Upper lobe of right lung (tissue), 1 donor: ENCODE measurements at regions not wholly inside any gene's neighbourhood (a gene's known extent, or its start where the extent isn't known, plus 50 kb on each side); places are given as distances from the start of the nearest gene placed in this dataset.

Source experiments
- ATAC-seq: fragments of 200-7000 bp; cut with Tn5 transposase; one replicate; pipeline ENCODE4 v1.9.1; 2020; ENCODE audit warnings: mild to moderate bottlenecking, moderate library complexity
- DNase-seq: peaks from one replicate; pipeline ENCODE4 v3.0.0-alpha.2; 2020
- H3K27ac ChIP-seq: fragments of 200-600 bp; one replicate; pipeline ENCODE4 v1.8.0; 2022
- H3K27me3 ChIP-seq: fragments of 200-600 bp; one replicate; pipeline ENCODE4 v1.8.0; 2022; ENCODE audit warnings: mild to moderate bottlenecking
- H3K36me3 ChIP-seq: fragments of 200-600 bp; one replicate; pipeline ENCODE4 v1.8.0; 2022
- H3K4me1 ChIP-seq: fragments of 200-600 bp; one replicate; pipeline ENCODE4 v1.8.0; 2022
- H3K4me3 ChIP-seq: fragments of 200-600 bp; one replicate; pipeline ENCODE4 v1.8.0; 2022; ENCODE audit warnings: mild to moderate bottlenecking
- H3K9me3 ChIP-seq: fragments of 200-600 bp; one replicate; pipeline ENCODE4 v1.8.0; 2022
- intact Hi-C: fragments of 100-400 bp; cut with DNase I; formaldehyde crosslinking; loops from one replicate; pipeline ENCODE4 v1.11.0; 2022
- TF ChIP-seq, protein P1 (sequence below): fragments of 200-600 bp; IDR thresholded peaks from one replicate; pipeline ENCODE4 v1.8.0; 2022; ENCODE audit warnings: antibody characterized with exemption
- donor health status: DM: no; HTN: yes; CAD: no; lungs with severe emphysema.

DNA sequence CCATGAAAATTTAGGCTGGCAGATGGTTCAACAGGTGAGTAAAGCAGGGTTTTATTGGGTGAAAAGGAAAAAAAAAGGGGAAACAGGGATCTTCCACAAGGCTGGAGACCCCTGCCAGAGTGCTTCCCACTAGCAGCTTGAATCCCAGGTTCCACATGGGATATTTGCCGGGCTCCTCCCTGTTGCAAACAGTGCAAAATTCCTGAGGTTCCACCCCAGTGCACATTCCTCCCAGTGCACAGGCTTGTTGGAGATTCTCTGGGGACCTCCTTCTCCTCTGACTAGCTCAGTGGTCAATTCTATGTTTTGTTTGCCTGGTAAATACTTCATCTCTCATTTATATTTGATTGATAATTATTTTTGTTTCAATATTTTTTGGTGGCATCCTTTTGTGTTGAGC lies 66.4 kb upstream of the UGT2B15 start:
- no peak for ATAC-seq
- H3K27ac ChIP-seq, result no peak overlapping the region
- intact Hi-C loops, result no loop called here
- TF ChIP-seq, protein P1, sequence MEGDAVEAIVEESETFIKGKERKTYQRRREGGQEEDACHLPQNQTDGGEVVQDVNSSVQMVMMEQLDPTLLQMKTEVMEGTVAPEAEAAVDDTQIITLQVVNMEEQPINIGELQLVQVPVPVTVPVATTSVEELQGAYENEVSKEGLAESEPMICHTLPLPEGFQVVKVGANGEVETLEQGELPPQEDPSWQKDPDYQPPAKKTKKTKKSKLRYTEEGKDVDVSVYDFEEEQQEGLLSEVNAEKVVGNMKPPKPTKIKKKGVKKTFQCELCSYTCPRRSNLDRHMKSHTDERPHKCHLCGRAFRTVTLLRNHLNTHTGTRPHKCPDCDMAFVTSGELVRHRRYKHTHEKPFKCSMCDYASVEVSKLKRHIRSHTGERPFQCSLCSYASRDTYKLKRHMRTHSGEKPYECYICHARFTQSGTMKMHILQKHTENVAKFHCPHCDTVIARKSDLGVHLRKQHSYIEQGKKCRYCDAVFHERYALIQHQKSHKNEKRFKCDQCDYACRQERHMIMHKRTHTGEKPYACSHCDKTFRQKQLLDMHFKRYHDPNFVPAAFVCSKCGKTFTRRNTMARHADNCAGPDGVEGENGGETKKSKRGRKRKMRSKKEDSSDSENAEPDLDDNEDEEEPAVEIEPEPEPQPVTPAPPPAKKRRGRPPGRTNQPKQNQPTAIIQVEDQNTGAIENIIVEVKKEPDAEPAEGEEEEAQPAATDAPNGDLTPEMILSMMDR, result no peak
- no peaks in the 10 kb centered on the region for H3K27me3 ChIP-seq
- no peak for DNase-seq
- no peak overlapping the region for H3K4me3 ChIP-seq
- no peaks in the 10 kb centered on the region for H3K9me3 ChIP-seq
- H3K36me3 ChIP-seq, result no peaks in the 10 kb centered on the region
- no peaks in the 10 kb centered on the region for H3K4me1 ChIP-seq

DNA sequence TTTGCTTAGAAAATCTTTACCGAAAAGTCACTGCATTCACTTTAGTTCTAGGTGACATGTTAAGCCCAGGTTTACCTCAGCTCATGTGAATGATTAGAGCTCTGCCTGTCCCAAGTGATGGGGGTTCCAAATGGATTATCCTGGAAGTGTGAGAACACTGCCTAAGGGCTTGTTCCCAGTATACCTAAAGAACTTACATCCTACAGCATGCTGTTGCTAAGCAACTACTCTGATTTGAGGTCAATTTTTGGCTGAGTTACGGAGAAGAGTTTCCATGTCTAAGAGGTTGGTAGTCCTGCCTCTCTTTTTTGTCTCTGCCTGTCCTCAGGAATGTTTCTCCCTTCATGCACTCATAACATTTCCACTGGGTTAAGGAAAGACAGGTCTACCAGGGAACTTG lies 67.6 kb upstream of the UGT2B15 start:
- ATAC-seq, result no peak
- intact Hi-C loops, result no loop called here
- no peaks in the 10 kb centered on the region for H3K36me3 ChIP-seq

DNA sequence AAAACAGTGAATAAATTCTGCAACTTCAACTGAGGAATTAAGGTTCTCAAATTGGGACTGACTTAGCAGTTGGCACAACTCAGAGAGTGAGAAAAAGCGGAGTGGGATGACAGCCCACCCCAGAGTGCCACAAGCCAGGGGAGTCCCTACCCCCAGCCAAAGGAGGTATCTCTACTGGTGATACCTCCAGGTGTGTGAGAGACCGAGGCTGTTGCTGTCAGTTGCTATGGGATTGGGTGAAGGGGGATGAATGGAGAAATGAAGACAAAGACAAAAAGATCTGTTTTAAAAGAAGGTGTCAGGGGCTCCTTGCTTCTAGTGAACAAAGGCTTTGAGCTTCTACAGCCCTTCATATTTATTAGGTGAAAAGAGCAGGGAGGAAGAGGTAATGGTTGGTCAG lies 71.4 kb upstream of the UGT2B10 start:
- no peak overlapping the region for H3K27ac ChIP-seq
- ATAC-seq (no peak), DNase-seq (no peak)
- H3K9me3 ChIP-seq, result no peaks in the 10 kb centered on the region
- TF ChIP-seq, protein P1, result no peak
- H3K4me1 ChIP-seq, result no peaks in the 10 kb centered on the region
- no peaks in the 10 kb centered on the region for H3K36me3 ChIP-seq
- H3K27me3 ChIP-seq, result no peaks in the 10 kb centered on the region
- intact Hi-C loops, result no loop called here
- H3K4me3 ChIP-seq, result no peak overlapping the region

More for the DNA sequence above, 67.6 kb upstream of the UGT2B15 start:
- no peak overlapping the region for H3K27ac ChIP-seq
- no peaks in the 10 kb centered on the region for H3K27me3 ChIP-seq
- no peak overlapping the region for H3K4me3 ChIP-seq
- DNase-seq, result no peak
- no peaks in the 10 kb centered on the region for H3K4me1 ChIP-seq
- TF ChIP-seq, protein P1, result no peak
- H3K9me3 ChIP-seq, result no peaks in the 10 kb centered on the region

DNA sequence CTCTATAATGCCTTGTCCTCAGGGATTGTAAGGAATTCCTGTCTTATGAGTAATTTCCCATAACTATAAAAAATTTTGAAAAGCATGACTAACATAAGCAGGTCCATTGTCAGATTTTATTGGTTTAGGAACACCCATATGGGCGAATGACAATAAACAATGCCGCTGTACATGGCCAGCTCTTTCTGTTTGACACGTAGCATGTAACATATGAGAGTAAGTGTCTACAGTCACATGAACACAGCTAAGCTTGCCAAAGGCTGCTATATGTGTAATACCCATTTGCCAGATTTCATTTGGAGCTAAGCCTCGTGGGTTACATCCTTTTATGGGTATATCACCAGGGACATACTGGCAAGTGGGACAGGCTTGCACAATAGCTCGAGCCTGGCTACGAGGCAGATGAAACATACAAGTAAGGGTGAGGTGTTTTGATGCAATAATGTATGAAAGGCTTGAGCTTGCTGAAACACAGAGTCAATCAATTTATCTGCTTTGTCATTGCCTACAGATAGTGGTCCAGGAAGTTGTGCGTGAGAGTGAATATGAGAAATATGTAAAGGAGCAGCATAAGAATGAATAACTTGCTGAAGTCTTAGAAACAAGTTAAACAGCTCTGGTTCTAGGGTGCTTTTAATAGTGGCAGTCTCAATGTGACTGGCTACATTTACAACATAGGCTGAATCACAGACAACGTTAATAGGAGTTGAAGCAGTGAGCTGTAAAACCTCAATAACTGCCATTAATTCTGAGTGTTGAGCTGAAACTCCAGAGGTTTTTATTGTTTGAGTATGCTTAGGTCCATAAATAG lies 67.4 kb upstream of the UGT2B10 start:
- intact Hi-C loops, result no loop called here
- no peaks in the 10 kb centered on the region for H3K9me3 ChIP-seq
- H3K36me3 ChIP-seq, result no peaks in the 10 kb centered on the region
- no peaks in the 10 kb centered on the region for H3K4me1 ChIP-seq
- no peak overlapping the region for H3K27ac ChIP-seq
- no peaks in the 10 kb centered on the region for H3K27me3 ChIP-seq
- DNase-seq (no peak), ATAC-seq (no peak)
- H3K4me3 ChIP-seq, result no peak overlapping the region
- TF ChIP-seq, protein P1, result no peak

DNA sequence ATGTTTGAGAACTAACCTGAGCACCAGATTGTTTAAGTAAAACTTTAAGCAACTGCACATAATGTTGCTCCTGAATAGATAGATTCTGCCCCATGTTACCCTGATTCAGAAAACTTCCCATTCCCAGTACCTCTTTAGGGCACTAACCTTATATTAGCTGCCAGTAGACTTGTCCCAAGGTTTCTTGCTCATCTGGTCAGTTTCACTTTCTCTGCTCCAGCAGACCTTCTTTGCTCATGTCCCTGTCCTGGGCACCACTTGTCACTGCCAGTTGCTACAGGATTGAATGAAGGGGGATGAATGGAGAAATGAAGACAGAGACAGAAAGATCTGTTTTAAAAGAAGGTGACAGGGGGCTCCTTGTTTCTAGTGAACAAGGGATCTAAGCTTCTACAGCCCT lies 65.2 kb upstream of the UGT2B10 start:
- Histone ChIP-seq H3K27me3 (no peaks in the 10 kb centered on the region), H3K27ac (no peak overlapping the region), H3K9me3 (no peaks in the 10 kb centered on the region), H3K4me3 (no peak overlapping the region), H3K36me3 (no peaks in the 10 kb centered on the region), H3K4me1 (no peaks in the 10 kb centered on the region)
- intact Hi-C loops, result no loop called here
- no peak for DNase-seq
- TF ChIP-seq, protein P1, result no peak
- no peak for ATAC-seq
